ENCODE measurements at regions not wholly inside any gene's neighbourhood (a gene's known extent, or its start where the extent isn't known, plus 50 kb on each side); places are given as distances from the start of the nearest gene placed in this dataset.
"Not testable (repeated sequence)": the region's sequence is repeated elsewhere in the genome, so short reads cannot be mapped to it uniquely, and the experiment has no call there.

GRCh38 chr1:199948587-199949280 lies 78.8 kb upstream of the NR5A2 start:
- FAIRE-seq = no peak

- FAIRE-seq = not testable (repeated sequence)
Measured at GRCh38 chr1:199951005-199951404, 76.5 kb upstream of the NR5A2 start.

GRCh38 chr1:199953651-199954050 lies 73.9 kb upstream of the NR5A2 start:
- FAIRE-seq = no peak

GRCh38 chr1:199954699-199955098 lies 72.8 kb upstream of the NR5A2 start:
- no peak for FAIRE-seq

- FAIRE-seq = no peak
Measured at GRCh38 chr1:199955235-199955634, 72.3 kb upstream of the NR5A2 start.

- FAIRE-seq = no peak
Measured at GRCh38 chr1:199956005-199956404, 71.5 kb upstream of the NR5A2 start.

- no peak for FAIRE-seq
Measured at GRCh38 chr1:199959033-199959774, 68.3 kb upstream of the NR5A2 start.

- FAIRE-seq = no peak
Measured at GRCh38 chr1:199959775-199960110, 67.8 kb upstream of the NR5A2 start.

GRCh38 chr1:199970125-199970524 lies 57.4 kb upstream of the NR5A2 start:
- no peak for FAIRE-seq

GRCh38 chr1:199976496-199977144 lies 50.9 kb upstream of the NR5A2 start:
- no peak for FAIRE-seq
